HepG2 (cell line): ENCODE measurements at regions not wholly inside any gene's neighbourhood (a gene's known extent, or its start where the extent isn't known, plus 50 kb on each side); places are given as distances from the start of the nearest gene placed in this dataset.

Experiments
- CREM ChIP-seq, 2 experiments: sonication (generic) in 1 of 2; formaldehyde crosslinking in 1 of 2; IDR thresholded peaks; 2 replicates each; pipeline versions ENCODE4 v1.4.0 to v1.6.1; 2016 to 2020; ENCODE audit warnings: antibody characterized with exemption in 1 of 2, mild to moderate bottlenecking in 1 of 2, missing genetic modification reagents in 1 of 2
- FIP1L1 ChIP-seq: fragments of 200-400 bp; formaldehyde crosslinking; IDR thresholded peaks from 2 replicates; pipeline ENCODE4 v1.6.1; 2018; ENCODE audit warnings: low read depth, mild to moderate bottlenecking, low read length, moderate library complexity, borderline replicate concordance; ENCODE audit not compliant: insufficient read depth
- GATAD1 ChIP-seq: IDR thresholded peaks from 2 replicates; pipeline ENCODE4 v1.6.1; 2016; ENCODE audit warnings: missing genetic modification reagents, missing compliant biosample characterization
- NR1H2 ChIP-seq: sonication (generic); formaldehyde crosslinking; IDR thresholded peaks from 2 replicates; pipeline ENCODE4 v1.8.1; 2022; ENCODE audit warnings: low read depth, missing genetic modification reagents, borderline replicate concordance
- ZFX ChIP-seq: sonication (generic); formaldehyde crosslinking; IDR thresholded peaks from 2 replicates; pipeline ENCODE4 v1.4.0; 2020; ENCODE audit warnings: mild to moderate bottlenecking, low read depth, missing genetic modification reagents, moderate library complexity
- ZHX1 ChIP-seq: sonication (generic); formaldehyde crosslinking; IDR thresholded peaks from 2 replicates; pipeline ENCODE4 v1.8.1; 2022; ENCODE audit warnings: low read depth, mild to moderate bottlenecking, missing genetic modification reagents
- TF ChIP-seq, protein P1 (sequence below): IDR thresholded peaks from 2 replicates; pipeline ENCODE4 v1.6.1; 2016; ENCODE audit warnings: low read depth, borderline replicate concordance

DNA sequence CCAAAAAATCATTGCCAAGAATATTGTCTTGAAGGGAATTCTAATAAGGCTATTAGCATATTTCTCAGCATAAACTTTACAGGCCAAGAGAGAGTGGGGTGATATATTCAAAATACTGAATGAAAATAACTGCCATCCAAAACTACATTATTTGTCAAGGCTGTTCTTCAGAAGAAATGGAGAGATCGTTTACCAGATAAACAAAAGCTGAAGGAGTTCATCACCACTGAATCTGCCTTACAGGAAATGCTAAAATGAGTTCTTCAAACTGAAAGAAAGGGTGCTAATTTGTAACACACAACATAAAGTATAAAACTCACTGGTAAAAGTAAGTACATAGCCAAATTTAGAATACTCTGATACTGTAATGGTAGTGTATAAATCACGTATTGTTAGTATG lies 517.0 kb downstream of the TENT5A start:
- TF ChIP-seq ZHX1 (CRISPR knock-in tag) (no peak), NR1H2 (no peak), ZFX (CRISPR knock-in tag) (no peak), GATAD1 (CRISPR knock-in tag) (no peak), FIP1L1 (no peak), CREM (IDR thresholded peaks at IDR 0.05) (no peak), CREM (CRISPR knock-in tag; IDR thresholded peaks at IDR 0.05) (no peak)
- TF ChIP-seq, protein P1, sequence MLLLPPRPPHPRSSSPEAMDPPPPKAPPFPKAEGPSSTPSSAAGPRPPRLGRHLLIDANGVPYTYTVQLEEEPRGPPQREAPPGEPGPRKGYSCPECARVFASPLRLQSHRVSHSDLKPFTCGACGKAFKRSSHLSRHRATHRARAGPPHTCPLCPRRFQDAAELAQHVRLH = no peak
